Activated CD4-positive, alpha-beta T cell treated with anti-CD3 and anti-CD28 coated beads, Interleukin-2, Interleukin-6, amounts not matched to agents 100 ng/mL and 50 ng/mL, durations not matched to agents 16 hours and 8 hours (primary cell): ENCODE measurements at regions not wholly inside any gene's neighbourhood (a gene's known extent, or its start where the extent isn't known, plus 50 kb on each side); places are given as distances from the start of the nearest gene placed in this dataset.
"Not testable (repeated sequence)": the region's sequence is repeated elsewhere in the genome, so short reads cannot be mapped to it uniquely, and the experiment has no call there.

Experiments
- DNase-seq: peaks from one replicate; pipeline ENCODE4 v3.0.0-alpha.2; 2020

GRCh38 chr17:71464751-71465150 lies 656.1 kb upstream of the SOX9 start:
- DNase-seq = no peak

GRCh38 chr17:71467719-71468118 lies 653.1 kb upstream of the SOX9 start:
- no peak for DNase-seq

GRCh38 chr17:71470062-71470461 lies 650.8 kb upstream of the SOX9 start:
- no peak for DNase-seq

- DNase-seq = peak; percentile 14
These were observed 647.7 kb upstream of the SOX9 start for GRCh38 chr17:71472809-71473789.

GRCh38 chr17:71477356-71477755 lies 643.5 kb upstream of the SOX9 start:
- no peak for DNase-seq

- no peak for DNase-seq
These were observed 640.7 kb upstream of the SOX9 start for GRCh38 chr17:71480099-71480498.

GRCh38 chr17:71482625-71483024 lies 638.2 kb upstream of the SOX9 start:
- no peak for DNase-seq

- no peak for DNase-seq
These were observed 636.3 kb upstream of the SOX9 start for GRCh38 chr17:71484546-71484945.

- no peak for DNase-seq
These were observed 635.4 kb upstream of the SOX9 start for GRCh38 chr17:71485426-71485825.

GRCh38 chr17:71486261-71486660 lies 634.6 kb upstream of the SOX9 start:
- DNase-seq = no peak

GRCh38 chr17:71488851-71489250 lies 632.0 kb upstream of the SOX9 start:
- no peak for DNase-seq

- DNase-seq = no peak
These were observed 626.6 kb upstream of the SOX9 start for GRCh38 chr17:71494062-71494855.

GRCh38 chr17:71495420-71495819 lies 625.4 kb upstream of the SOX9 start:
- DNase-seq = no peak

- no peak for DNase-seq
These were observed 624.3 kb upstream of the SOX9 start for GRCh38 chr17:71496552-71496951.

- no peak for DNase-seq
These were observed 619.9 kb upstream of the SOX9 start for GRCh38 chr17:71500761-71501555.

GRCh38 chr17:71501711-71502110 lies 619.1 kb upstream of the SOX9 start:
- no peak for DNase-seq

- no peak for DNase-seq
These were observed 618.4 kb upstream of the SOX9 start for GRCh38 chr17:71502443-71502842.

- DNase-seq = no peak
These were observed 616.9 kb upstream of the SOX9 start for GRCh38 chr17:71503710-71504465.

- DNase-seq = no peak
These were observed 615.6 kb upstream of the SOX9 start for GRCh38 chr17:71505200-71505599.

- no peak for DNase-seq
These were observed 614.8 kb upstream of the SOX9 start for GRCh38 chr17:71505981-71506380.

- DNase-seq = no peak
These were observed 609.4 kb upstream of the SOX9 start for GRCh38 chr17:71511266-71511995.

GRCh38 chr17:71513725-71514124 lies 607.1 kb upstream of the SOX9 start:
- not testable (repeated sequence) for DNase-seq
